ENCODE measurements at regions not wholly inside any gene's neighbourhood (a gene's known extent, or its start where the extent isn't known, plus 50 kb on each side); places are given as distances from the start of the nearest gene placed in this dataset.
A peak's percentile ranks its signal among the peaks of the same experiment; 100 is the strongest.

- Histone ChIP-seq H3K36me3 (ENCODE audit: control insufficient read depth in 4 of 4, insufficient read depth in 4 of 4, low read length in 3 of 4) (no peaks in the 10 kb centered on the region), H3K4me1 (ENCODE audit: control extremely low read depth in 1 of 4, control insufficient read depth in 4 of 4, insufficient read depth in 4 of 4, low read length in 3 of 4) (no peaks in the 10 kb centered on the region), H3K27ac (ENCODE audit: insufficient read depth in 1 of 2, low read depth in 1 of 2, low read length in 2 of 2, poor library complexity in 1 of 2, severe bottlenecking in 2 of 2) (no peak overlapping the region), H3K9me3 (ENCODE audit: control extremely low read depth in 1 of 5, control insufficient read depth in 4 of 5, insufficient read depth in 2 of 5, low read depth in 1 of 5, low read length in 4 of 5) (no peaks in the 10 kb centered on the region), H3K4me3 (ENCODE audit: control insufficient read depth in 1 of 7, extremely low read depth in 1 of 7, insufficient read depth in 4 of 7, low read depth in 2 of 7, low read length in 6 of 7) (no peak overlapping the region), H3K27me3 (replicated peaks in 2 of 5; ENCODE audit: control insufficient read depth in 4 of 5, insufficient read depth in 5 of 5, low read length in 4 of 5) (no peaks in the 10 kb centered on the region)
- 85% methylated on average over 2 of the region's 3 CpGs for WGBS (ENCODE audit: insufficient coverage)
- DNase-seq = no peak
- CTCF ChIA-PET = no interaction called here
- POLR2A ChIA-PET = no interaction called here
These were observed 201.6 kb upstream of the C1QTNF7 start for GRCh38 chr4:15226203-15226602.

DNA sequence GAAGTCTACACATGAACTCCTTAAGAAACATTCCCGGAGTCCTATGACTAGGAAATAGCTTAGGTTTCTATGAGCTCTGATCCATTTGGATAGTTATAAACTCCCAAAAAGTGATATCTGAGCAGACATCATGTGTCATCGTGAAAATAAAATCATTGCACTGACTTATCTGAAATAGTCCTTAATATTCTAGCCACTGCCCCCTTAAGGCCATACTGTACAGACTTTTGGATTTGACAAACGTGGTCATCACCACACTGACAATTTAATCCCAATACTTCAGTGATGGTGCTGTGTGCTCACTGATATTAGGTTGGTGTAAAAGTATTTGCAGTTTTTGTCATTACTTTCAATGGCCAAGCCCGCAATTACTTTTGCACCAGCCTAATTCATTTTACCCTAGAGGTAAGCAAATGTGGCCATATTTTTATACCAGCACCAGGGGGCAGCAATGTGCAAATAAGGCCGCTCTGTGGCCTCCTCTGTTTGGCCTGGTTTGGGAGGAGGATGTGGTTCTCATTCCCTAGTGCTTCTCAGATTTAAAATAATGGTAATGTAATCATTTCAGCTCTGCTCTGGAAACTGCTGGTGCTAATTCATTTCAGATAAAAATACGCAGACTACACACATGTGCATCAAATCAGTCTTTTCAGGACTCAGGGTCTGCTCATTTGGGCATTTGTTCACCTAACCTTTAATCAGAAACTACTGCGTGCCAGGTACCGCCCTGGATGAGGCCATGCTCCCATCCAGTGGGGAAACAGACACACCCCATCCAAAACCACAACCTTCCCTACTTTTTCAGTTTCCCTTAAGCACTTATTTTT, 196.4 kb upstream of the C1QTNF7 start:
- POLR2A ChIA-PET = interaction anchor here (0.6 kb wide), 1 partner anchor 55 kb away, joined by 3 read pairs; no protein-coding TSS in a partner anchor
- WGBS (ENCODE audit: insufficient coverage) = 89% methylated on average over 4 of the region's 8 CpGs
- H3K27ac ChIP-seq (ENCODE audit: insufficient read depth in 1 of 2, low read depth in 1 of 2, low read length in 2 of 2, poor library complexity in 1 of 2, severe bottlenecking in 2 of 2) = no peak overlapping the region
- H3K27me3 ChIP-seq (replicated peaks in 2 of 5; ENCODE audit: control insufficient read depth in 4 of 5, insufficient read depth in 5 of 5, low read length in 4 of 5) = no peaks in the 10 kb centered on the region
- H3K4me3 ChIP-seq (ENCODE audit: control insufficient read depth in 1 of 7, extremely low read depth in 1 of 7, insufficient read depth in 4 of 7, low read depth in 2 of 7, low read length in 6 of 7) = no peak overlapping the region
- peaks cover 8 to 15% (median 11%) of the 10 kb centered on the region in 4 experiments for H3K4me1 ChIP-seq (ENCODE audit: control extremely low read depth in 1 of 4, control insufficient read depth in 4 of 4, insufficient read depth in 4 of 4, low read length in 3 of 4)
- peak; percentile 80 to 85 (median 82) for DNase-seq
- no peaks in the 10 kb centered on the region for H3K36me3 ChIP-seq (ENCODE audit: control insufficient read depth in 4 of 4, insufficient read depth in 4 of 4, low read length in 3 of 4)
- H3K9me3 ChIP-seq (ENCODE audit: control extremely low read depth in 1 of 5, control insufficient read depth in 4 of 5, insufficient read depth in 2 of 5, low read depth in 1 of 5, low read length in 4 of 5) = no peaks in the 10 kb centered on the region
- CTCF ChIA-PET = interaction anchor here (0.6 to 4.1 kb wide), 15 partner anchors 11 to 910 kb away, joined by 3 to 47 read pairs (median 4); partner anchors contain the start of gene CC2D2A

DNA sequence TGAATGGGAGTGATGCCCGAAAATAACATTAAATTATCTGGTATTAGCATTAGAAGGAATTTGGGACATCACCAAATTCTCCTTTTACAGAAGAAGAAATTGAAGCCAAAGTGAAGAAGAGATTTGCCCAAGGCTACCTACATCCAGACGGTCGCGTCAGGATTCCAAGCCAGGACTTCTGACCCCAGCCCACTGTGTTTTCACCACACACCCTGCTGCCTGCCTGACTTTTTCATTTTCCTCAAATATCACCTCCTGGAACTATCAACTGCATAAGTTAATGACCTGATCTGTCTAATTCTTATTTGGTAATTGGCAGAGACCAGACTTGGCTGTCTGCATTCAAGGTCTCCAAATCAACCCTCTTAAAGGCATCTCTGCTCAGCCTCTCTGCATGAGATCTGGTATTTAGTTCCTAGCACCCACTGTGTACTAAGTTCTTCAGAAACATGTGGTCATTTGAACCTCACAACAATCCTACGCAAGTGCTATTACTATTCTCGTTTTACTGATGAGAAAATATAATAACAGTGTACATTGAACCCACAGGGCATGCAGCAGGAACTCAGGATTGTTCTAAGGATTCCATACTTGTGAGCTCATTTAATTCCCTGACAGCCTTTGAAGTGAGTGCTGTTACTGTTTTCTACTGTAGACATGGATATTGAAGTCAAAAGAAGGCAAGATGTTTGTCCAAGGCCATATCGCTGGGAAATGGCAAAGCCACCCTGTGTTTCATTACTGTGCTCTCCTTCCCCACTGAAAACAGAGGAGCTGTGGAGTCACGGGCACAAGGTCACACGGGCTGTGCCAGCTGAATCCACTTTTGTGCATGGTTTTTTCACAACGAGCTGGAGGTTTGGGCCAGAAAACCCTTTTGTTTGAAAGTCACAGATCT, 195.2 kb upstream of the C1QTNF7 start:
- peak overlapping the region in 3 of 7 experiments; percentile 27 to 53 (median 36) for H3K4me3 ChIP-seq (ENCODE audit: control insufficient read depth in 1 of 7, extremely low read depth in 1 of 7, insufficient read depth in 4 of 7, low read depth in 2 of 7, low read length in 6 of 7)
- 54% methylated on average over 7 of the region's 10 CpGs for WGBS (ENCODE audit: insufficient coverage)

GRCh38 chr4:15233264-15233597, 194.6 kb upstream of the C1QTNF7 start:
- Histone ChIP-seq H3K4me3 (ENCODE audit: control insufficient read depth in 1 of 7, extremely low read depth in 1 of 7, insufficient read depth in 4 of 7, low read depth in 2 of 7, low read length in 6 of 7) (peak overlapping the region in 3 of 7 experiments; percentile 27 to 53 (median 36)), H3K27me3 (replicated peaks in 2 of 5; ENCODE audit: control insufficient read depth in 4 of 5, insufficient read depth in 5 of 5, low read length in 4 of 5) (no peaks in the 10 kb centered on the region), H3K36me3 (ENCODE audit: control insufficient read depth in 4 of 4, insufficient read depth in 4 of 4, low read length in 3 of 4) (no peaks in the 10 kb centered on the region), H3K9me3 (ENCODE audit: control extremely low read depth in 1 of 5, control insufficient read depth in 4 of 5, insufficient read depth in 2 of 5, low read depth in 1 of 5, low read length in 4 of 5) (no peaks in the 10 kb centered on the region), H3K27ac (ENCODE audit: insufficient read depth in 1 of 2, low read depth in 1 of 2, low read length in 2 of 2, poor library complexity in 1 of 2, severe bottlenecking in 2 of 2) (no peak overlapping the region), H3K4me1 (ENCODE audit: control extremely low read depth in 1 of 4, control insufficient read depth in 4 of 4, insufficient read depth in 4 of 4, low read length in 3 of 4) (peaks cover 8 to 15% (median 11%) of the 10 kb centered on the region in 4 experiments)
- peak in 2 of 3 donors; percentile 28 to 40 for DNase-seq
- CTCF ChIA-PET = interaction anchor here (0.6 to 4.1 kb wide), 9 partner anchors 12 to 420 kb away, joined by 3 to 47 read pairs (median 4); no protein-coding TSS in a partner anchor
- POLR2A ChIA-PET = no interaction called here
- WGBS (ENCODE audit: insufficient coverage) = 0% methylated on average over 2 of the region's 4 CpGs

More for the DNA sequence above, 195.2 kb upstream of the C1QTNF7 start:
- no peaks in the 10 kb centered on the region for H3K9me3 ChIP-seq (ENCODE audit: control extremely low read depth in 1 of 5, control insufficient read depth in 4 of 5, insufficient read depth in 2 of 5, low read depth in 1 of 5, low read length in 4 of 5)
- peaks cover 8 to 15% (median 11%) of the 10 kb centered on the region in 4 experiments for H3K4me1 ChIP-seq (ENCODE audit: control extremely low read depth in 1 of 4, control insufficient read depth in 4 of 4, insufficient read depth in 4 of 4, low read length in 3 of 4)
- DNase-seq = no peak
- H3K27me3 ChIP-seq (replicated peaks in 2 of 5; ENCODE audit: control insufficient read depth in 4 of 5, insufficient read depth in 5 of 5, low read length in 4 of 5) = no peaks in the 10 kb centered on the region
- H3K36me3 ChIP-seq (ENCODE audit: control insufficient read depth in 4 of 4, insufficient read depth in 4 of 4, low read length in 3 of 4) = no peaks in the 10 kb centered on the region
- no peak overlapping the region for H3K27ac ChIP-seq (ENCODE audit: insufficient read depth in 1 of 2, low read depth in 1 of 2, low read length in 2 of 2, poor library complexity in 1 of 2, severe bottlenecking in 2 of 2)
- ChIA-PET POLR2A (no interaction called here), CTCF (interaction anchor here (0.8 to 4.1 kb wide), 9 partner anchors 37 to 420 kb away, joined by 3 to 47 read pairs (median 4); no protein-coding TSS in a partner anchor)

- POLR2A ChIA-PET = no interaction called here
- Histone ChIP-seq H3K27me3 (replicated peaks in 2 of 5; ENCODE audit: control insufficient read depth in 4 of 5, insufficient read depth in 5 of 5, low read length in 4 of 5) (no peaks in the 10 kb centered on the region), H3K27ac (ENCODE audit: insufficient read depth in 1 of 2, low read depth in 1 of 2, low read length in 2 of 2, poor library complexity in 1 of 2, severe bottlenecking in 2 of 2) (no peak overlapping the region), H3K4me3 (ENCODE audit: control insufficient read depth in 1 of 7, extremely low read depth in 1 of 7, insufficient read depth in 4 of 7, low read depth in 2 of 7, low read length in 6 of 7) (peak overlapping the region in 3 of 7 experiments; percentile 27 to 53 (median 36)), H3K36me3 (ENCODE audit: control insufficient read depth in 4 of 4, insufficient read depth in 4 of 4, low read length in 3 of 4) (no peaks in the 10 kb centered on the region), H3K4me1 (ENCODE audit: control extremely low read depth in 1 of 4, control insufficient read depth in 4 of 4, insufficient read depth in 4 of 4, low read length in 3 of 4) (peaks cover 8 to 15% (median 11%) of the 10 kb centered on the region in 4 experiments), H3K9me3 (ENCODE audit: control extremely low read depth in 1 of 5, control insufficient read depth in 4 of 5, insufficient read depth in 2 of 5, low read depth in 1 of 5, low read length in 4 of 5) (no peaks in the 10 kb centered on the region)
- CTCF ChIA-PET = interaction anchor here (0.6 to 6.1 kb wide), 8 partner anchors 11 to 228 kb away, joined by 3 to 47 read pairs (median 6); no protein-coding TSS in a partner anchor
- 3% methylated on average over 5 of the region's 5 CpGs for WGBS (ENCODE audit: insufficient coverage)
- peak in 2 of 3 donors; percentile 17 to 26 for DNase-seq
These were observed 194.2 kb upstream of the C1QTNF7 start for GRCh38 chr4:15233626-15234025.

- Histone ChIP-seq H3K4me3 (ENCODE audit: control insufficient read depth in 1 of 7, extremely low read depth in 1 of 7, insufficient read depth in 4 of 7, low read depth in 2 of 7, low read length in 6 of 7) (no peak overlapping the region), H3K27ac (ENCODE audit: insufficient read depth in 1 of 2, low read depth in 1 of 2, low read length in 2 of 2, poor library complexity in 1 of 2, severe bottlenecking in 2 of 2) (no peak overlapping the region), H3K4me1 (ENCODE audit: control extremely low read depth in 1 of 4, control insufficient read depth in 4 of 4, insufficient read depth in 4 of 4, low read length in 3 of 4) (peaks cover 8 to 15% (median 11%) of the 10 kb centered on the region in 4 experiments), H3K27me3 (replicated peaks in 2 of 5; ENCODE audit: control insufficient read depth in 4 of 5, insufficient read depth in 5 of 5, low read length in 4 of 5) (no peaks in the 10 kb centered on the region), H3K9me3 (ENCODE audit: control extremely low read depth in 1 of 5, control insufficient read depth in 4 of 5, insufficient read depth in 2 of 5, low read depth in 1 of 5, low read length in 4 of 5) (no peaks in the 10 kb centered on the region), H3K36me3 (ENCODE audit: control insufficient read depth in 4 of 4, insufficient read depth in 4 of 4, low read length in 3 of 4) (no peaks in the 10 kb centered on the region)
- ChIA-PET CTCF (interaction anchor here (4.1 to 6.1 kb wide), 3 partner anchors 162 to 224 kb away, joined by 35 to 69 read pairs (median 47); no protein-coding TSS in a partner anchor), POLR2A (no interaction called here)
- WGBS (ENCODE audit: insufficient coverage) = 35% methylated on average over 4 of the region's 7 CpGs
- DNase-seq = peak in 2 of 3 donors; percentile 18 to 35
These were observed 193.5 kb upstream of the C1QTNF7 start for GRCh38 chr4:15234116-15234855.

Measured in common myeloid progenitor, CD34-positive (primary cell).